Spleen (tissue), 11 donors: ENCODE measurements at regions not wholly inside any gene's neighbourhood (a gene's known extent, or its start where the extent isn't known, plus 50 kb on each side); places are given as distances from the start of the nearest gene placed in this dataset.

Source experiments
- DNase-seq: peaks from one replicate; pipeline ENCODE4 v3.0.0-alpha.2; 2020
- H3K27ac ChIP-seq, 8 donors: fragments of 200-600 bp; sonication (generic) in 7 of 8; 1 replicate in 4 of 8; 2 replicates in 4 of 8; pipeline versions ENCODE4 v1.5.0 to v1.8.0; 2016 to 2021; ENCODE audit warnings: inconsistent platforms in 4 of 8, mild to moderate bottlenecking in 4 of 8, moderate library complexity in 1 of 8
- H3K27me3 ChIP-seq, 7 donors: fragments of 200-600 bp; sonication (generic) in 6 of 7; replicated peaks in 1 of 7; 1 replicate in 4 of 7; 2 replicates in 3 of 7; pipeline versions ENCODE4 v1.5.0 to v1.8.0; 2016 to 2021; ENCODE audit warnings: inconsistent platforms in 3 of 7, mild to moderate bottlenecking in 1 of 7
- H3K36me3 ChIP-seq, 6 donors: fragments of 200-600 bp; sonication (generic) in 5 of 6; 1 replicate in 4 of 6; 2 replicates in 2 of 6; pipeline versions ENCODE4 v1.5.0 to v1.8.0; 2016 to 2021; ENCODE audit warnings: inconsistent platforms in 2 of 6
- H3K4me1 ChIP-seq, 6 donors: fragments of 200-600 bp; sonication (generic) in 5 of 6; 1 replicate in 3 of 6; 2 replicates in 3 of 6; pipeline versions ENCODE4 v1.5.0 to v1.8.0; 2016 to 2021; ENCODE audit warnings: inconsistent platforms in 3 of 6
- H3K4me3 ChIP-seq, 8 donors: fragments of 200-600 bp; sonication (generic) in 7 of 8; 1 replicate in 4 of 8; 2 replicates in 4 of 8; pipeline versions ENCODE4 v1.5.0 to v1.8.0; 2016 to 2021; ENCODE audit warnings: inconsistent platforms in 4 of 8, mild to moderate bottlenecking in 4 of 8, moderate library complexity in 2 of 8
- H3K9me3 ChIP-seq, 8 donors: fragments of 200-600 bp; sonication (generic) in 7 of 8; 1 replicate in 4 of 8; 2 replicates in 4 of 8; pipeline versions ENCODE4 v1.5.0 to v1.8.0; 2016 to 2021; ENCODE audit warnings: inconsistent platforms in 4 of 8
- POLR2A ChIP-seq, 3 donors: fragments of 450-650 bp; IDR thresholded peaks; one replicate each; pipeline ENCODE4 v1.5.1; 2017; ENCODE audit warnings: antibody characterized with exemption in 3 of 3, mild to moderate bottlenecking in 1 of 3
- POLR2AphosphoS5 ChIP-seq, 3 donors: sonication (generic); formaldehyde crosslinking; IDR thresholded peaks; one replicate each; pipeline ENCODE4 v1.5.1; 2017; ENCODE audit warnings: antibody characterized with exemption in 3 of 3
- WGBS, 5 donors: extraction: QIAGEN DNeasy Blood & Tissue Kit in 3 of 5; methylation state at CpG; one replicate each; pipeline versions ENCODE4 v1.1.5 to v1.1.7; 2013 to 2018; 5-methylcytosine and 5-hydroxymethylcytosine counted together
- intact Hi-C: fragments of 100-400 bp; cut with DNase I; formaldehyde crosslinking; loops from one replicate; pipeline ENCODE4 v1.15.0; 2023; ENCODE audit warnings: low total_unique reads
- TF ChIP-seq, protein P1 (sequence below), 11 experiments: fragments of 200-600 bp in 7 of 11; fragments of 450-650 bp in 4 of 11; sonication (generic) in 4 of 11; IDR thresholded peaks in 8 of 11; conservative IDR thresholded peaks in 3 of 11; 1 replicate in 7 of 11; 2 replicates in 4 of 11; pipeline versions ENCODE4 v1.4.0 to v1.8.0; 2016 to 2021; ENCODE audit warnings: antibody characterized with exemption in 11 of 11, inconsistent platforms in 4 of 11, mild to moderate bottlenecking in 1 of 11
- donor health status: healthy with polysubstance abuse.
- donor health status: DM: no; HTN: no; CAD: no; lungs with moderate emphysema.
- donor health status: DM: no; HTN: no; CAD: no.
- donor health status: Bipolar disorder and iron deficiency.
- donor health status: healthy.
- donor health status: DM: no; HTN: no; CAD: no.
- donor health status: DM: yes; HTN: yes; CAD: no.

GRCh38 chr18:9009703-9010488 lies 92.6 kb upstream of the NDUFV2 start:
- H3K4me3 ChIP-seq, result no peak overlapping the region

GRCh38 chr18:9011431-9011830 lies 91.1 kb upstream of the NDUFV2 start:
- intact Hi-C loops, result no loop called here

More at GRCh38 chr18:9009703-9010488, 92.6 kb upstream of the NDUFV2 start:
- 84 to 91% (median 87%) methylated on average over 7 of the region's 7 CpGs for WGBS, 5 donors
- Histone ChIP-seq H3K27me3 (peaks cover 0 to 12% (median 0%) of the 10 kb centered on the region in 7 donors), H3K27ac (no peak overlapping the region), H3K36me3 (no peaks in the 10 kb centered on the region), H3K9me3 (peaks cover 0 to 6% (median 0%) of the 10 kb centered on the region in 8 donors), H3K4me1 (no peaks in the 10 kb centered on the region)
- no peak for DNase-seq
- no peak for TF ChIP-seq POLR2A (IDR thresholded peaks at IDR 0.05)
- TF ChIP-seq, protein P1, sequence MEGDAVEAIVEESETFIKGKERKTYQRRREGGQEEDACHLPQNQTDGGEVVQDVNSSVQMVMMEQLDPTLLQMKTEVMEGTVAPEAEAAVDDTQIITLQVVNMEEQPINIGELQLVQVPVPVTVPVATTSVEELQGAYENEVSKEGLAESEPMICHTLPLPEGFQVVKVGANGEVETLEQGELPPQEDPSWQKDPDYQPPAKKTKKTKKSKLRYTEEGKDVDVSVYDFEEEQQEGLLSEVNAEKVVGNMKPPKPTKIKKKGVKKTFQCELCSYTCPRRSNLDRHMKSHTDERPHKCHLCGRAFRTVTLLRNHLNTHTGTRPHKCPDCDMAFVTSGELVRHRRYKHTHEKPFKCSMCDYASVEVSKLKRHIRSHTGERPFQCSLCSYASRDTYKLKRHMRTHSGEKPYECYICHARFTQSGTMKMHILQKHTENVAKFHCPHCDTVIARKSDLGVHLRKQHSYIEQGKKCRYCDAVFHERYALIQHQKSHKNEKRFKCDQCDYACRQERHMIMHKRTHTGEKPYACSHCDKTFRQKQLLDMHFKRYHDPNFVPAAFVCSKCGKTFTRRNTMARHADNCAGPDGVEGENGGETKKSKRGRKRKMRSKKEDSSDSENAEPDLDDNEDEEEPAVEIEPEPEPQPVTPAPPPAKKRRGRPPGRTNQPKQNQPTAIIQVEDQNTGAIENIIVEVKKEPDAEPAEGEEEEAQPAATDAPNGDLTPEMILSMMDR (IDR thresholded peaks at IDR 0.05 in 8 of 11, conservative IDR thresholded peaks at IDR 0.05 in 3 of 11), result no peak
- TF ChIP-seq POLR2AphosphoS5 (IDR thresholded peaks at IDR 0.05), result no peak
- intact Hi-C loops, result no loop called here

DNA sequence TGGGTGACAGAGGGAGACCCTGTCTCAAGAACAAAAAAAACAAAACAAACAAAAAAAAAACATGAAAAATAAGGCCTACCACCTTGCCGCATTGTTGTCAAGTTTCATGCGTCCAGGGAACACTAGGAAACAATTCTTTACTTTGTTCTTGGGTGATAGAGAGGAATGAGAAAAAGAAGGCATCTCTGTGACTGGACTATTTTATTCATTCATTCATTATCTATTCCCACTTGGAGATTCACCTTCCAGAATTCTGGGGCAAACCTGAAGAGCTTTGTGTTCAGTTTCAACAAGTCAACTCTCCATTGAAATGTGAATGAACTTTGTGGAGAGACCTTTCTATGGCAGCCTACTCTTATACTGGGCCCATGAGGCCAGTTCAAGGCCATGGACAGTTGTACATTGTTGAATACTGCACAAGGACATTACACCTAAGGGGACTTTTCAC lies 88.5 kb upstream of the NDUFV2 start:
- TF ChIP-seq POLR2A (IDR thresholded peaks at IDR 0.05), result no peak
- TF ChIP-seq, protein P1 (IDR thresholded peaks at IDR 0.05 in 8 of 11, conservative IDR thresholded peaks at IDR 0.05 in 3 of 11), result no peak
- TF ChIP-seq POLR2AphosphoS5 (IDR thresholded peaks at IDR 0.05), result no peak
- intact Hi-C loops, result no loop called here
- Histone ChIP-seq H3K27ac (no peak overlapping the region), H3K9me3 (peaks cover 0 to 5% (median 0%) of the 10 kb centered on the region in 8 donors), H3K27me3 (peaks cover 0 to 10% (median 0%) of the 10 kb centered on the region in 7 donors), H3K4me3 (no peak overlapping the region), H3K4me1 (peaks cover 0 to 17% (median 7%) of the 10 kb centered on the region in 6 donors), H3K36me3 (no peaks in the 10 kb centered on the region)
- no peak for DNase-seq
- WGBS, 5 donors, result 96 to 100% (median 98%) methylated on average over 2 of the region's 2 CpGs

More at GRCh38 chr18:9011431-9011830, 91.1 kb upstream of the NDUFV2 start:
- WGBS, 5 donors, result 64 to 80% (median 77%) methylated on average over 5 of the region's 5 CpGs
- H3K9me3 ChIP-seq, result peaks cover 0 to 6% (median 0%) of the 10 kb centered on the region in 8 donors
- TF ChIP-seq POLR2A (IDR thresholded peaks at IDR 0.05) (no peak), POLR2AphosphoS5 (IDR thresholded peaks at IDR 0.05) (no peak)
- TF ChIP-seq, protein P1 (IDR thresholded peaks at IDR 0.05 in 8 of 11, conservative IDR thresholded peaks at IDR 0.05 in 3 of 11), result no peak
- H3K36me3 ChIP-seq, result no peaks in the 10 kb centered on the region
- no peak overlapping the region for H3K27ac ChIP-seq
- H3K4me3 ChIP-seq, result no peak overlapping the region
- H3K4me1 ChIP-seq, result no peaks in the 10 kb centered on the region
- H3K27me3 ChIP-seq, result peaks cover 0 to 4% (median 0%) of the 10 kb centered on the region in 7 donors
- DNase-seq, result no peak

GRCh38 chr18:9015689-9016088 lies 86.8 kb upstream of the NDUFV2 start:
- Histone ChIP-seq H3K4me3 (no peak overlapping the region), H3K27ac (no peak overlapping the region), H3K4me1 (peaks cover 0 to 17% (median 7%) of the 10 kb centered on the region in 6 donors), H3K36me3 (no peaks in the 10 kb centered on the region), H3K27me3 (peaks cover 0 to 10% (median 0%) of the 10 kb centered on the region in 7 donors), H3K9me3 (peaks cover 0 to 7% (median 0%) of the 10 kb centered on the region in 8 donors)
- no peak for DNase-seq
- intact Hi-C loops, result no loop called here
- WGBS, 5 donors, result 74 to 99% (median 95%) methylated on average over 3 of the region's 3 CpGs
- TF ChIP-seq POLR2A (IDR thresholded peaks at IDR 0.05) (no peak), POLR2AphosphoS5 (IDR thresholded peaks at IDR 0.05) (no peak)
